T-helper 2 cell (primary cell): ENCODE measurements at regions not wholly inside any gene's neighbourhood (a gene's known extent, or its start where the extent isn't known, plus 50 kb on each side); places are given as distances from the start of the nearest gene placed in this dataset.

Source experiments
- DNase-seq, 5 experiments: peaks; one replicate each; pipeline versions ENCODE4 v3.0.0 to v3.0.0-alpha.2; 2012 to 2022

- no peak for DNase-seq
Observed at GRCh38 chr5:91283899-91284298, 99.2 kb downstream of the ARRDC3 start.

- peak in 1 of 5 experiments; percentile 20 for DNase-seq
Observed at GRCh38 chr5:91283326-91283725, 99.8 kb downstream of the ARRDC3 start.

GRCh38 chr5:91282210-91282609 lies 100.9 kb downstream of the ARRDC3 start:
- no peak for DNase-seq

DNA sequence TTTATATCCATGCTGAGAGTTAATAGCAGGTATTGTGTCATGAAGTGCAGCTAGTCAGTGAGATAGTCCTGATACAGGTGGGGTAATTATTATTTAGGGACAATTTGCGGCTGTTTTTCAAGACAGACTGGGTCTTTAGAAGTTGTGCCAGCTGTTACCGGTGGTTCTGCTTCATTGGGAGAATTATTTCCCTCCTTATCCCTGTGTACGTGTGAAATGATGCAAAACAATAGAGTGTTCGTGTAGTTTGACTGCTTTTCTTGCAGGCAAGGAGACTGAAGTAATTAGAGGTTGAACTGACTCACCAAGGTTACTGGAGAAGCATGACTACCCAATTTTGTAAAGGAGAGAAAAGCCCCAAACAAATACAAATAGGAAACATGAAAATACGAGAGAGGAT lies 101.7 kb downstream of the ARRDC3 start:
- DNase-seq, result no peak

DNA sequence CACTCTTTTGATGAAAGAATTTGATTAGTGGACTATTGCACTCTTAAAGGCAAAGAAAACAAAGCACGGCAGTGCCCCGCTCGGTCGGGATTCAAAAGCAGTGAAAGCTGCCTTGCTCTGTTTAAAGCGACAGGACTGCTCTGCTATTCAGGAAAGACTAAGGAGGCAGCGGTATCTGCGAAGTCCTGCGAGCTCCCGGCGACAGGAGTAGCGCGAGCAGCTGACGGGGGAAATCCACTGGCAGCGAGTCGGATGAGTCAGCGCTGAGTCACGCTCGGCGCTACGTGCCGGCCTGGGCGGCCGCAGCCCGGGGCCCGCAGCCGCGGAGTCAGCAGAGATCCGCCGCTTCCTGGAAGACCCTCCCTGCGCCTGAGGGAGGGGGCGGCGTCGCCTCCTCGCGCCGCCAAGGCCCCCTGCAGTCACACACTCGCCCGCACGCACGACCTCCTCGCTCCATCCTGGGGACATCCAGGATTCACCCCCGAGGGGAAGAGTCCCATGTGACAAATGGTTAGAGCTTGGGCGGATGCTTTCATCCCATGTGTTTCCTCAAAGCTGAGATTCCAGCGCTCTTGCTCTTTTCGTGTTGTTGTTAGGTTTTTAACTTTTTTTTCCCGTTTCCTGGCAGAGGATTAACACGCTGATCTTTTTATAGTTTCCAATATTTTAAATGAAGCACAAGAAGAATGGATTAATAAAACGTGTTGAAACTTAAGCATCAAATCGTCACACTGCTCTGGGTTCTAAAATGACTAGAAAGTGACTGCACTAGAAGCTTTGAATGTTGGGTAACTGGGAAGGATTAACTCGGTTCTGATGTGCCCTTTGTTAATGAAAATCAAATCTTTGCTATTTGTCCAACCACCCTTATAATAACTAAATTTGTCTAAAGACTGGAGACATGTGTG lies 102.5 kb downstream of the ARRDC3 start:
- peak; percentile 68 to 92 (median 77) for DNase-seq

- no peak for DNase-seq
Observed at GRCh38 chr5:91277840-91278239, 105.3 kb downstream of the ARRDC3 start.

DNA sequence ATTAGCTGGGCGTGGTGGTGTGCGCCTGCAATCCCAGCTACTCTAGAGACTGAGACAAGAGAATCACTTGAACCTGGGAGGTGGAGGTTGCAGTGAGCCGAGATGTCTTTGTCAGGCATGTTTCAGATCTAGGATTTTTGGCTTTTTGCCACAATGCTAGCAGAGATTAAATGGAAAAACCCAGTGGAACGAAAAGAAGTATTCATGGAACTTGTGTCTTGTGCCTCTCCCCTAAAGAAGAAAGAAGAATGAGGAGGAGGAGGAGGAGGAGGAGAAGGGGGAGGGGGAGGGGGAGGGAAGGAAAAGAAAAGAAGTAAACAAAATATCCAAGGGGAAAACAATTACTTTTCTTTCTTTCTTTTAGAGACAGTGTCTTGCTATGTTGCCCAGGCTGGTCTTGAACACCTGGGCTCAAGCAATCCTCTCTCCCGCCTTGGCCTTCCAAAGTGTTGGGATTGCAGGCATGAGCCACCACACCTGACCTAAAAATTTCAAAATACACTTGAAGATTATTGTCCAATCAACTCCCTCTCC lies 106.0 kb downstream of the ARRDC3 start:
- DNase-seq, result no peak

DNA sequence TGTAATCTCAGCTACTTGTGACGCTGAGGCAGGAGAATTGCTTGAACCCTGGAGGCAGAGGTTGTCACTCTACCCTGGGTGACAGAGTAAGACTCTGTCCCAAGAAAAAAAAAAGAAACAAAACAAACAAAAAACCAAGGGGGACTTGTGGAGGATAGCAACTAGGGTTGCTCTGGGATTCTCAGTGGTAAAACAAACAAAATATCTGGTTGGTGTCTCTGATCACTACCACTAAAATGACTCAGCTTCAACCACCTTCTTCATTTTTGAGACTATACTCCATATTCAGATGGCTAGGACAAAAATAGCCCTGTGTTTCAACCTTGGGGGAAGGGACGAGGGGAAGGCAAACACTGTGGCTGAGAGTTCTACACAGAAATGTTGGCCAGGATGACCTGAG lies 110.3 kb downstream of the ARRDC3 start:
- peak in 1 of 5 experiments; percentile 81 for DNase-seq

GRCh38 chr5:91271999-91272398 lies 111.1 kb downstream of the ARRDC3 start:
- DNase-seq, result peak in 1 of 5 experiments; percentile 33

DNA sequence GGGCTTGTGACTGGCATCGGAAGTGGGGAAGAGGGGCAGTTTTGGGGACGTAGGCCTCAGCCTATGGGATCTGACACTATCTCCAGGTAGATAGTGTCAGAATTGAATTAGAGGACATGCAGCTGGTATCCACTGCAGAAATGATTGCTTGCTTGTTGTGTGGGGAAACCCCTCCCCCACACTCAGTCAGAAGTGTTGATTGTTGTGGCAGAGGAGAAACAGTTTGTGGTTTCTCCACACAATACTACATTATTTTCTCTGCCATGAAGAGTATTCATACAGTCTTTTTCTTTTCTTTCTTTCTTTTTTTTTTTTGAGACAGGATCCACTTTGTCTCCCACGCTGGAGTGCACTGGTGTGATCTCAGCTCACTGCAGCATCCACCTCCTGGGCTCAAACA lies 113.9 kb downstream of the ARRDC3 start:
- peak in 1 of 5 experiments; percentile 92 for DNase-seq

- peak in 1 of 5 experiments; percentile 75 for DNase-seq
Observed at GRCh38 chr5:91266184-91266705, 116.9 kb downstream of the ARRDC3 start.

DNA sequence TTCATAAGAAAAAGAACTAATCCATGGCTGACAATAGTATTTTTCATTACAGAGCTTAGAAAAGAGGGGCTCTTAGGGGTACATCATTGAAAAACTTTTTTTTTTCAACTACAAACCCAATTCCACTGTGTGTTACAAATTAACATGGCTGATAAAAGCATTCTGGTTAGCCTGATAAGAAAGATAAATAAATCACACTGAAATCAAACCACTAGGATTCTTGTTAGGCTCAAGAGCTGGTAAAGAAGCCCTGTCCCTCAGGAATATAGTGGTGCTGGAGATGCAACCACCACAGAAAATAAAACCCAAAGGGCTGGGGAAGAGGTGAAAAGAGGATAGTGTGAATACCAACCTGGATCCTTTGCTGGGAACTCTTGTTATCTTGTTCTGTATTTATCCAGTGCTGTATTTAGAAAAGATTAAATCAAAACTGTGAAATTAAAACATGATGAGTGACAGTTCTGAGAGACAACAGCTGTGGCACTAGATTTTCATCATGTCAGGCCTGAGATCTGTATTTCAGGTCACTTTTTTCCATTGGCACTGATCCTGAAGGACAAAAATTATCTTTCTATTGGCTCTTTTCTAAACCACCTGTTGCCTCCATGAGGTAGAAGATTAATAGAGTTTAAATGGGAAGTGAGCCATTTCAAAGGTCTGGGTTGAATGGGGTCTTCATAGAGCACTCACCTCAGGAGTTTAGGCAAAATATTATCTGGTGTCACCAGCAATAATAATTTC lies 118.6 kb downstream of the ARRDC3 start:
- no peak for DNase-seq

GRCh38 chr5:91263898-91264297 lies 119.2 kb downstream of the ARRDC3 start:
- DNase-seq, result no peak

GRCh38 chr5:91257301-91257700 lies 125.8 kb downstream of the ARRDC3 start:
- no peak for DNase-seq

DNA sequence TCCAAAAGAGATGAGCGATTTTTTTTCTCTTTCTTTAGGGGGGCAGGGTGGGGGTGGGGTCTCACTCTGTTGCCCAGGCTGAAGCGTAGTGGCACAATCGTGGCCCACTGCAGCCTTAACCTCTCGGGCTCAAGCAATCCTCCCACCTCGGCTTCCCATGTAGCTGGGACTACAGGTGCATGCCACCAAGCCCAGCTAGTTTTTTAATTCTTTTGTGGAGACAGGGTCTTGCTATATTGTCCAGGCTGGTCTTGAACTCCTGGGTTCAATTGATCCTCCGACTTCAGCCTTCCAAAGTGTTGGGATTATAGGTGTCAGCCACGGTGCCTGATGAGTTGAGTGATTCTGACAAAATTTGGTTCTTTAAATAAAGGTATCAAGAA lies 127.0 kb downstream of the ARRDC3 start:
- no peak for DNase-seq

DNA sequence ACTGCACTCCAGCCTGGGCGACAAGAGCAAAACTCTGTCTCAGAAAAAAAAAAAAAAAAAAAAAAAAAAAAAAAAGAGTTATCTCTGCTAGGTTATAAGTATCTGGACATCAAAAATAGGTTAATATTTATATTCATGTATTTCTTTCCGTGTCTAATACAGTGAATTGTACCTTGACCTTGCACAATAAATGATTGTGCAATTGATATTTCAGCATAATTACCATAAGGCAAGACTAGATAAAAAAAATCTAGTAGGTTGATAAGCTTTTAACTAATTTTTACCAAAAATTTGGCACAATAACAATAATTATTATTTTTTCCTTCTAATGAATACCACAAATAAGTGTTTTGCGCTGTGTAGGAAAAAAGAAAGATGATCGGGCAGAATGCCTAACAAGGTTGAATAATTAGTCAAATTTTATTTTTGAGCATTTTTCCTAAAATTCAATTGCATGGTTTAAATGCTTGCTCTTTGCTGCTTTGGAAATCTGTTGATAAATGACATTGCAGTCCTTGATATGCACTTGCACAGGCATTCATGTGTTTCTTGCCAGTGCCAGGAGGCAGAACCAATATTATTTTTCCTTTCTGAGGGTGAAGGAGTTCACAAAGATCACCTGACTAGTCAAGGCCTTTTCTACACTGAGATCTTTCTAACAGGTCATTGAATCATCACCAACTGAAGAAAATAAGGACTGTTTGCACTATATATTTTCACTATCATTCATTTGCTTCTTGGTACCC lies 127.5 kb downstream of the ARRDC3 start:
- DNase-seq, result no peak

DNA sequence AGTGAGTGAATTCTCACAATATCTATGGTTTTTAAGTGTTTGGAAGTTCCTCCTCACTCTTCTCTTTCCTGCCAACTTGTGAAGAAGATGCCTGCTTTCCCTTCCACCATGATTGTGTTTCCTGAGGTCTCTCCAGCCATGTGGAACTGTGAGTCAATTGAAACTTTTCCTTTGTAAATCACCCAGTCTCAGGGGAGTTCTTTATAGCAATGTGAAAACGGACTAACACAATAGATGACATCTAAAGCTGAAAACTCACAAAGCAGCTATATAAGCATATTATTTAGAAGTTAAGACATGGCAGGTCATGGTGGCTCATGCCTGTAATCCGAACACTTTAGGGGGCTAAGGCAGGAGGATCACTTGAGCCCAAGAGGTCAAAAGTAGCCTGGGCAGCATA lies 130.2 kb downstream of the ARRDC3 start:
- no peak for DNase-seq

DNA sequence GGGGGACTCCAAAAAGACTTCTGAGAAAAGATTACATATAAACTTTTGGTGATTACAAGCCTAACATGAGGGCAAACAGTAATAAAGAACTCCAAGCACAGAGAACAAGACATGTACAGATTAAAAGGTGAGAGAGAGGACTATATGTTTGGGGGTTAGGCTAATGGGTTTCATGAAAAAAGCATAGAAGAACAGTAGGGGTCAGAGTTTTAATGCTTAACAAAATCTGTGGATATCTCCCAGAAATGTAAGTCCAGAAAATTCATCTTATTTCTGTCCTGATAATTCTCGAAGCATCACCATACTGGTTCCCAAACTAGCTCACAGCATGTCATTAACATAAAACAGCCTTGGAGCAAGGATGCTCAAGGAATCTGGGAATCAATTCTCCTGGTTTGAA lies 137.2 kb downstream of the ARRDC3 start:
- no peak for DNase-seq

- DNase-seq, result no peak
Observed at GRCh38 chr5:91245074-91245452, 138.1 kb downstream of the ARRDC3 start.

- DNase-seq, result no peak
Observed at GRCh38 chr5:91244380-91245073, 138.6 kb downstream of the ARRDC3 start.

DNA sequence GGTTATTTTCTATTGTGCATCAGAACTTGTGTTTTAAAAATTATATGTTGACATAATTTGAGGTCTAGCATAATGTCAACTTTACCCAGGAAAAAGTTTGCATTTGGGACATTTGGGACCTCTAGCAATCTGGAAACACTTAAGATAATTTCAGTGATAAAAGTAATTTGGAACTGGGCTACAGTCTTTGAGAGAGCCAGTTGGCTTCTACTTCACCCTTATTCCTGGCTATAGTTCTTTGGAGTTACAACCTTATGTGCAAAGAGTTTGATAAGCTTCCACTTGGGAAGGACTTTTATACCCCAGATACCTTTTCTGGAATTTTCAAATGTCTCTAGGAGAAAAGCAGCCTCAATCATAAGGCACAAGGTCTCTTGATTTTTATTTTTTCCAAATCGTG lies 139.3 kb downstream of the ARRDC3 start:
- no peak for DNase-seq

- DNase-seq, result no peak
Observed at GRCh38 chr5:91243286-91243685, 139.8 kb downstream of the ARRDC3 start.
